ENCODE measurements at regions not wholly inside any gene's neighbourhood (a gene's known extent, or its start where the extent isn't known, plus 50 kb on each side); places are given as distances from the start of the nearest gene placed in this dataset.
"Not testable (repeated sequence)": the region's sequence is repeated elsewhere in the genome, so short reads cannot be mapped to it uniquely, and the experiment has no call there.

DNA sequence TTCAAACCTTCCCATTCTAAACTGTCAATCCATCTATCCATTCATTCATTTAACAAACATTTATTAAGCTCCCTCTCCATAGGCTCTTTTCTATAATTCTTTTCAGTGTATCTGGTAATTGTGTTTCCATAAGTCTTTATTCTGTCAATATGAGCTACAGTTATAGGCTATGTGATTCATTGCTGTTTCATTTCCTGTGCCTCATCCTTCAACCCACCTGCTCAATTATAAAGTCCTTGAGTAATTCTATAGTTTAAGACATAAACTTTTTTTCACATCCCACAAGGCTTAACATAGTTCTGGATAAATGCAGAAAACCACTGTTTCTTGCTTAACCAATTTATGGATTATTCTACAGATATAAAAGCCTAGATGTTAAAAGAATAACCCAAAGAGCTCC, 84.2 kb upstream of the PIK3C3 start:
- H3K9me3 ChIP-seq = no peaks in the 10 kb centered on the region
- H3K4me3 ChIP-seq = no peak overlapping the region
- no peak overlapping the region for H3K27ac ChIP-seq
- DNase-seq (ENCODE audit: low spot score in 2 of 2) = no peak
- no peak for TF ChIP-seq POLR2A (IDR thresholded peaks at IDR 0.05)
- H3K4me1 ChIP-seq = no peaks in the 10 kb centered on the region
- H3K36me3 ChIP-seq = no peaks in the 10 kb centered on the region
- no peaks in the 10 kb centered on the region for H3K27me3 ChIP-seq

GRCh38 chr18:41870191-41870590, 84.8 kb upstream of the PIK3C3 start:
- no peak overlapping the region for H3K4me3 ChIP-seq
- no peak for DNase-seq (ENCODE audit: low spot score in 2 of 2)
- no peaks in the 10 kb centered on the region for H3K27me3 ChIP-seq
- WGBS, 2 donors = 80 to 90% methylated on average over 2 of the region's 2 CpGs
- no peaks in the 10 kb centered on the region for H3K4me1 ChIP-seq
- no peaks in the 10 kb centered on the region for H3K36me3 ChIP-seq
- H3K27ac ChIP-seq = no peak overlapping the region
- TF ChIP-seq EP300 (IDR thresholded peaks at IDR 0.05) = no peak
- TF ChIP-seq CTCF (IDR thresholded peaks at IDR 0.05) = no peak
- TF ChIP-seq POLR2A (IDR thresholded peaks at IDR 0.05) = no peak
- H3K9me3 ChIP-seq = no peaks in the 10 kb centered on the region

DNA sequence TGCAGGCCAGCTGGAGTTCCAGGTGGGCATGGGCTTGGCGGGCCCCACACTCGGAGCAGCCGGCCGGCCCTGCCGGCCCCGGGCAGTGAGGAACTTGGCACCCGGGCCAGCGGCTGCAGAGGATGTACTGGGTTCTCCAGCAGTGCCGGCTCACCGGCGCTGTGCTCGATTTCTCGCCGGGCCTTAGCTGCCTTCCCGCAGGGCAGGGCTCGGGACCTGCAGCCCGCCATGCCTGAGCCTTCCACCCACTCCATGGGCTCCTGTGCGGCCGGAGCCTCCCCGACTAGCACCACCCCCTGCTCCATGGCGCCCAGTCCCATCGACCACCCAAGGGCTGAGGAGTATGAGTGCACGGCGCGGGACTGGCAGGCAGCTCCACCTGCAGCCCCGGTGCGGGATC, 89.2 kb upstream of the PIK3C3 start:
- WGBS, 2 donors = 90 to 95% methylated on average over 14 to 22 of the region's 27 CpGs
- H3K4me3 ChIP-seq; H3K36me3 ChIP-seq; H3K4me1 ChIP-seq; H3K9me3 ChIP-seq; DNase-seq (ENCODE audit: low spot score in 2 of 2); H3K27me3 ChIP-seq; H3K27ac ChIP-seq: not testable (repeated sequence)

GRCh38 chr18:41864216-41864615, 90.8 kb upstream of the PIK3C3 start:
- Histone ChIP-seq H3K4me1 (no peaks in the 10 kb centered on the region), H3K9me3 (no peaks in the 10 kb centered on the region), H3K27ac (no peak overlapping the region), H3K36me3 (no peaks in the 10 kb centered on the region), H3K27me3 (no peaks in the 10 kb centered on the region), H3K4me3 (no peak overlapping the region)
- 55% methylated on average over 3 of the region's 3 CpGs for WGBS, 2 donors
- DNase-seq (ENCODE audit: low spot score in 2 of 2) = no peak
- TF ChIP-seq CTCF (IDR thresholded peaks at IDR 0.05) (no peak), POLR2A (IDR thresholded peaks at IDR 0.05) (no peak), EP300 (IDR thresholded peaks at IDR 0.05) (no peak)

DNA sequence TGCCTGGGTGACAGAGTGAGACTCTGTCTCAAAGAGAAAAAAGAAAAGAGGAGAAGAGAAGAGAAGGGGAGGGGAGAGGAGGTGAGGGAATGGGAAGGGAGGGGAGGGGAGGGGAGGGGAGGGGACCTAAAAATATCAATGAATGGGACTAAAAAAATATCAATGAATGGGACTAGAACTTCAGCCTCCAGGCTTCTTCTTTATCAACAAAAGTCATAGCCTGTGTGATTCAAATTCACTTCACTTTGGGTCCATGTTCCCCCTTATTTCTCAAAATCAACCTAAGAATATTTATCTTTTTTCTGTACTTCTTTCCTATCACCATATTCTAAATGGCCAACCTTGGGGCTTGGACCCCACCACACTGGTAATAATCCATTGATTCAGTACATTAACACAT, 92.1 kb upstream of the PIK3C3 start:
- no peak overlapping the region for H3K4me3 ChIP-seq

GRCh38 chr18:41860987-41861386, 94.0 kb upstream of the PIK3C3 start:
- 40 to 46% methylated on average over 2 of the region's 2 CpGs for WGBS, 2 donors
- TF ChIP-seq CTCF (IDR thresholded peaks at IDR 0.05) = no peak
- TF ChIP-seq POLR2A (IDR thresholded peaks at IDR 0.05) = no peak
- TF ChIP-seq EP300 (IDR thresholded peaks at IDR 0.05) = no peak
- no peak overlapping the region for H3K4me3 ChIP-seq
- no peak overlapping the region for H3K27ac ChIP-seq
- DNase-seq (ENCODE audit: low spot score in 2 of 2) = no peak
- H3K9me3 ChIP-seq = no peaks in the 10 kb centered on the region
- no peaks in the 10 kb centered on the region for H3K27me3 ChIP-seq
- H3K36me3 ChIP-seq = no peaks in the 10 kb centered on the region
- no peaks in the 10 kb centered on the region for H3K4me1 ChIP-seq

More for the DNA sequence above, 92.1 kb upstream of the PIK3C3 start:
- Histone ChIP-seq H3K27ac (no peak overlapping the region), H3K27me3 (no peaks in the 10 kb centered on the region), H3K9me3 (no peaks in the 10 kb centered on the region), H3K36me3 (no peaks in the 10 kb centered on the region), H3K4me1 (no peaks in the 10 kb centered on the region)
- TF ChIP-seq CTCF (IDR thresholded peaks at IDR 0.05) (no peak), EP300 (IDR thresholded peaks at IDR 0.05) (no peak), POLR2A (IDR thresholded peaks at IDR 0.05) (no peak)
- DNase-seq (ENCODE audit: low spot score in 2 of 2) = no peak
